Suprapubic skin (tissue), 3 donors: ENCODE measurements at regions not wholly inside any gene's neighbourhood (a gene's known extent, or its start where the extent isn't known, plus 50 kb on each side); places are given as distances from the start of the nearest gene placed in this dataset.

ENCODE experiments used
- POLR2AphosphoS5 ChIP-seq, 3 donors: sonication (generic); formaldehyde crosslinking; IDR thresholded peaks; one replicate each; pipeline ENCODE4 v1.6.1; 2017; ENCODE audit warnings: antibody characterized with exemption in 3 of 3
- TF ChIP-seq, protein P1 (sequence below), 2 donors: fragments of 200-600 bp in 1 of 2; fragments of 450-650 bp in 1 of 2; sonication (generic) in 1 of 2; IDR thresholded peaks; one replicate each; pipeline ENCODE4 v1.5.1; 2016 to 2019; ENCODE audit warnings: antibody characterized with exemption in 2 of 2, mild to moderate bottlenecking in 1 of 2, moderate library complexity in 1 of 2

DNA sequence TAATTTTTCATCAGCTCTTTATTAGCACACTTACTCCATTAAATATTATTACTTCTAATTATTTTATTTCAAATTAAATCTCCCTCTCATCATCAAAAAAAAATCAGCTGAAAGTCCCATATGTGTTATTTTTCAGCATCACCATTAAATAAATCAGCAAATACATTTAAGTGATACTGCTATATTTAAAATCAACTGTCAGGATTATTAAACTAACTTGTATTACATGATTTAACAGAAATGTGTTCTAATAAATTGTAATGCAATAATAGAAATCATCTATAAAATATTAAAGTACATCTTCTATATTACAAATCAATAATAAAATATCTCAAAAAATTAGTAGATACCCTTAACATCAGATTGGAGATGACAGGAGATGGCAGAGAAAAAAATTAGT lies 538.6 kb upstream of the MIR17HG start:
- TF ChIP-seq, protein P1, sequence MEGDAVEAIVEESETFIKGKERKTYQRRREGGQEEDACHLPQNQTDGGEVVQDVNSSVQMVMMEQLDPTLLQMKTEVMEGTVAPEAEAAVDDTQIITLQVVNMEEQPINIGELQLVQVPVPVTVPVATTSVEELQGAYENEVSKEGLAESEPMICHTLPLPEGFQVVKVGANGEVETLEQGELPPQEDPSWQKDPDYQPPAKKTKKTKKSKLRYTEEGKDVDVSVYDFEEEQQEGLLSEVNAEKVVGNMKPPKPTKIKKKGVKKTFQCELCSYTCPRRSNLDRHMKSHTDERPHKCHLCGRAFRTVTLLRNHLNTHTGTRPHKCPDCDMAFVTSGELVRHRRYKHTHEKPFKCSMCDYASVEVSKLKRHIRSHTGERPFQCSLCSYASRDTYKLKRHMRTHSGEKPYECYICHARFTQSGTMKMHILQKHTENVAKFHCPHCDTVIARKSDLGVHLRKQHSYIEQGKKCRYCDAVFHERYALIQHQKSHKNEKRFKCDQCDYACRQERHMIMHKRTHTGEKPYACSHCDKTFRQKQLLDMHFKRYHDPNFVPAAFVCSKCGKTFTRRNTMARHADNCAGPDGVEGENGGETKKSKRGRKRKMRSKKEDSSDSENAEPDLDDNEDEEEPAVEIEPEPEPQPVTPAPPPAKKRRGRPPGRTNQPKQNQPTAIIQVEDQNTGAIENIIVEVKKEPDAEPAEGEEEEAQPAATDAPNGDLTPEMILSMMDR (IDR thresholded peaks at IDR 0.05), result no peak
- TF ChIP-seq POLR2AphosphoS5 (IDR thresholded peaks at IDR 0.05), result no peak
